GM12878 (cell line): ENCODE measurements at regions not wholly inside any gene's neighbourhood (a gene's known extent, or its start where the extent isn't known, plus 50 kb on each side); places are given as distances from the start of the nearest gene placed in this dataset.

Experiments used
- CREM ChIP-seq: IDR thresholded peaks from 2 replicates; pipeline ENCODE4 v1.6.1; 2014; ENCODE audit warnings: antibody characterized with exemption, low read depth
- CTCF ChIP-seq, 3 experiments: IDR thresholded peaks in 2 of 3; conservative IDR thresholded peaks in 1 of 3; 2 replicates each; pipeline ENCODE4 v1.5.1; 2011; ENCODE audit warnings: low read depth in 3 of 3, low read length in 3 of 3, mild to moderate bottlenecking in 3 of 3, control low read depth in 2 of 3, moderate library complexity in 2 of 3, inconsistent platforms in 1 of 3, mixed read lengths in 1 of 3; ENCODE audit not compliant: control insufficient read depth in 2 of 3, insufficient read depth in 1 of 3; ENCODE audit errors: extremely low read depth in 1 of 3
- EP300 ChIP-seq, 2 experiments: fragments of 150-350 bp in 1 of 2; IDR thresholded peaks; 2 replicates each; pipeline ENCODE4 v1.6.1; 2011 to 2012; ENCODE audit warnings: low read depth in 2 of 2, low read length in 2 of 2, borderline replicate concordance in 1 of 2, improper control_type of control experiment in 1 of 2, inconsistent platforms in 1 of 2; ENCODE audit not compliant: control insufficient read depth in 1 of 2
- EZH2 ChIP-seq: IDR thresholded peaks from 2 replicates; pipeline ENCODE4 v1.6.1; 2012; ENCODE audit warnings: low read depth, mild to moderate bottlenecking, control low read depth, inconsistent platforms, low read length, borderline replicate concordance; ENCODE audit not compliant: control insufficient read depth
- NRF1 ChIP-seq: conservative IDR thresholded peaks from 2 replicates; pipeline ENCODE4 v1.6.1; 2011; ENCODE audit warnings: mild to moderate bottlenecking, low read depth, low read length, improper control_type of control experiment
- POLR2A ChIP-seq: IDR thresholded peaks from 2 replicates; pipeline ENCODE4 v1.6.1; 2011; ENCODE audit warnings: low read depth, mild to moderate bottlenecking, low read length
- POLR2AphosphoS5 ChIP-seq: IDR thresholded peaks from 2 replicates; pipeline ENCODE4 v1.6.1; 2011; ENCODE audit warnings: mild to moderate bottlenecking, low read length, inconsistent platforms
- ZBTB40 ChIP-seq: fragments of 450-650 bp; IDR thresholded peaks from 2 replicates; pipeline ENCODE4 v1.6.1; 2016; ENCODE audit warnings: mild to moderate bottlenecking, moderate library complexity, borderline replicate concordance
- ZNF274 ChIP-seq: IDR thresholded peaks from one replicate; pipeline ENCODE4 v1.8.0; 2011; ENCODE audit not compliant: insufficient read length, insufficient read depth
- ZZZ3 ChIP-seq: IDR thresholded peaks from 2 replicates; pipeline ENCODE4 v1.6.1; 2011; ENCODE audit warnings: low read depth; ENCODE audit not compliant: control insufficient read depth, insufficient read length
- TF ChIP-seq, protein P1 (sequence below): IDR thresholded peaks from 2 replicates; pipeline ENCODE4 v1.6.1; 2011; ENCODE audit warnings: low read depth, low read length, improper control_type of control experiment, borderline replicate concordance
- TF ChIP-seq, protein P2 (sequence below): IDR thresholded peaks from 2 replicates; pipeline ENCODE4 v1.6.1; 2011; ENCODE audit warnings: mild to moderate bottlenecking, low read depth, low read length, moderate library complexity; ENCODE audit not compliant: insufficient replicate concordance

GRCh38 chr6:135638108-135638507, 140.6 kb upstream of the AHI1 start:
- TF ChIP-seq EP300 (IDR thresholded peaks at IDR 0.05; ENCODE audit: borderline replicate concordance in 1 of 2, control insufficient read depth in 1 of 2, low read depth in 2 of 2, low read length in 2 of 2) (no peak), EZH2 (no peak), CTCF (IDR thresholded peaks at IDR 0.05 in 2 of 3, conservative IDR thresholded peaks at IDR 0.05 in 1 of 3; ENCODE audit: control insufficient read depth in 2 of 3, extremely low read depth in 1 of 3, insufficient read depth in 1 of 3, low read depth in 3 of 3, low read length in 3 of 3) (no peak), ZNF274 (no peak), CREM (no peak), ZZZ3 (no peak), NRF1 (no peak), ZBTB40 (no peak), POLR2AphosphoS5 (no peak), POLR2A (no peak)
- TF ChIP-seq, protein P1, sequence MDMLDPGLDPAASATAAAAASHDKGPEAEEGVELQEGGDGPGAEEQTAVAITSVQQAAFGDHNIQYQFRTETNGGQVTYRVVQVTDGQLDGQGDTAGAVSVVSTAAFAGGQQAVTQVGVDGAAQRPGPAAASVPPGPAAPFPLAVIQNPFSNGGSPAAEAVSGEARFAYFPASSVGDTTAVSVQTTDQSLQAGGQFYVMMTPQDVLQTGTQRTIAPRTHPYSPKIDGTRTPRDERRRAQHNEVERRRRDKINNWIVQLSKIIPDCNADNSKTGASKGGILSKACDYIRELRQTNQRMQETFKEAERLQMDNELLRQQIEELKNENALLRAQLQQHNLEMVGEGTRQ, result no peak
- TF ChIP-seq, protein P2, sequence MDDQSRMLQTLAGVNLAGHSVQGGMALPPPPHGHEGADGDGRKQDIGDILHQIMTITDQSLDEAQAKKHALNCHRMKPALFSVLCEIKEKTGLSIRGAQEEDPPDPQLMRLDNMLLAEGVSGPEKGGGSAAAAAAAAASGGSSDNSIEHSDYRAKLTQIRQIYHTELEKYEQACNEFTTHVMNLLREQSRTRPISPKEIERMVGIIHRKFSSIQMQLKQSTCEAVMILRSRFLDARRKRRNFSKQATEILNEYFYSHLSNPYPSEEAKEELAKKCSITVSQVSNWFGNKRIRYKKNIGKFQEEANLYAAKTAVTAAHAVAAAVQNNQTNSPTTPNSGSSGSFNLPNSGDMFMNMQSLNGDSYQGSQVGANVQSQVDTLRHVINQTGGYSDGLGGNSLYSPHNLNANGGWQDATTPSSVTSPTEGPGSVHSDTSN, result no peak
